ENCODE measurements at regions not wholly inside any gene's neighbourhood (a gene's known extent, or its start where the extent isn't known, plus 50 kb on each side); places are given as distances from the start of the nearest gene placed in this dataset.

GRCh38 chr7:144957998-144958397 is 122.1 kb upstream of the TPK1 start:
- no peak for DNase-seq (ENCODE audit: low spot score)

GRCh38 chr7:144955422-144955821 is 119.6 kb upstream of the TPK1 start:
- no peak for DNase-seq (ENCODE audit: low spot score)

- no peak for DNase-seq (ENCODE audit: low spot score)
Measured at GRCh38 chr7:144941127-144941526, 105.3 kb upstream of the TPK1 start.

GRCh38 chr7:144937199-144937598 is 101.3 kb upstream of the TPK1 start:
- no peak for DNase-seq (ENCODE audit: low spot score)

- no peak for DNase-seq (ENCODE audit: low spot score)
Measured at GRCh38 chr7:144936314-144936713, 100.5 kb upstream of the TPK1 start.

GRCh38 chr7:144910411-144910810 is 74.6 kb upstream of the TPK1 start:
- DNase-seq (ENCODE audit: low spot score) = no peak

- DNase-seq (ENCODE audit: low spot score) = no peak
Measured at GRCh38 chr7:144908943-144909556, 73.2 kb upstream of the TPK1 start.

- no peak for DNase-seq (ENCODE audit: low spot score)
Measured at GRCh38 chr7:144908324-144908723, 72.5 kb upstream of the TPK1 start.

GRCh38 chr7:144907577-144907976 is 71.7 kb upstream of the TPK1 start:
- no peak for DNase-seq (ENCODE audit: low spot score)

GRCh38 chr7:144903201-144903600 is 67.3 kb upstream of the TPK1 start:
- no peak for DNase-seq (ENCODE audit: low spot score)

- DNase-seq (ENCODE audit: low spot score) = no peak
Measured at GRCh38 chr7:144892761-144893160, 56.9 kb upstream of the TPK1 start.

Data from GM03348 (cell line).